ENCODE measurements at regions not wholly inside any gene's neighbourhood (a gene's known extent, or its start where the extent isn't known, plus 50 kb on each side); places are given as distances from the start of the nearest gene placed in this dataset.

- H4K20me1 ChIP-seq (ENCODE audit: insufficient read depth, low read length): no peaks in the 10 kb centered on the region
- H3K4me3 ChIP-seq (ENCODE audit: low read length): no peak overlapping the region
- no peaks in the 10 kb centered on the region for H3K36me3 ChIP-seq (replicated peaks; ENCODE audit: low read depth, low read length)
- no peaks in the 10 kb centered on the region for H3K79me2 ChIP-seq (ENCODE audit: low read length)
- peaks cover 7% of the 10 kb centered on the region for H3K4me1 ChIP-seq (ENCODE audit: low read length)
- TF ChIP-seq EZH2phosphoT487 (IDR thresholded peaks at IDR 0.05; ENCODE audit: low read depth): no peak
- TF ChIP-seq, protein P1, sequence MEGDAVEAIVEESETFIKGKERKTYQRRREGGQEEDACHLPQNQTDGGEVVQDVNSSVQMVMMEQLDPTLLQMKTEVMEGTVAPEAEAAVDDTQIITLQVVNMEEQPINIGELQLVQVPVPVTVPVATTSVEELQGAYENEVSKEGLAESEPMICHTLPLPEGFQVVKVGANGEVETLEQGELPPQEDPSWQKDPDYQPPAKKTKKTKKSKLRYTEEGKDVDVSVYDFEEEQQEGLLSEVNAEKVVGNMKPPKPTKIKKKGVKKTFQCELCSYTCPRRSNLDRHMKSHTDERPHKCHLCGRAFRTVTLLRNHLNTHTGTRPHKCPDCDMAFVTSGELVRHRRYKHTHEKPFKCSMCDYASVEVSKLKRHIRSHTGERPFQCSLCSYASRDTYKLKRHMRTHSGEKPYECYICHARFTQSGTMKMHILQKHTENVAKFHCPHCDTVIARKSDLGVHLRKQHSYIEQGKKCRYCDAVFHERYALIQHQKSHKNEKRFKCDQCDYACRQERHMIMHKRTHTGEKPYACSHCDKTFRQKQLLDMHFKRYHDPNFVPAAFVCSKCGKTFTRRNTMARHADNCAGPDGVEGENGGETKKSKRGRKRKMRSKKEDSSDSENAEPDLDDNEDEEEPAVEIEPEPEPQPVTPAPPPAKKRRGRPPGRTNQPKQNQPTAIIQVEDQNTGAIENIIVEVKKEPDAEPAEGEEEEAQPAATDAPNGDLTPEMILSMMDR (IDR thresholded peaks at IDR 0.05; ENCODE audit: low read depth, low read length): peak; percentile 54
- peak overlapping the region; percentile 11; the same call in 1 of the 2 replicates for H3K4me2 ChIP-seq (ENCODE audit: low read length)
- no peak overlapping the region for H2AFZ ChIP-seq (ENCODE audit: low read depth, low read length)
- no peaks in the 10 kb centered on the region for H3K27me3 ChIP-seq (ENCODE audit: low read depth, low read length)
- H3K9me3 ChIP-seq (ENCODE audit: insufficient read depth, low read length): no peaks in the 10 kb centered on the region
- H3K27ac ChIP-seq (ENCODE audit: low read length): no peak overlapping the region
- no peak overlapping the region for H3K9ac ChIP-seq (ENCODE audit: low read length)
Measured at GRCh38 chr5:117590944-117591343, 1016.3 kb upstream of the SEMA6A start.

DNA sequence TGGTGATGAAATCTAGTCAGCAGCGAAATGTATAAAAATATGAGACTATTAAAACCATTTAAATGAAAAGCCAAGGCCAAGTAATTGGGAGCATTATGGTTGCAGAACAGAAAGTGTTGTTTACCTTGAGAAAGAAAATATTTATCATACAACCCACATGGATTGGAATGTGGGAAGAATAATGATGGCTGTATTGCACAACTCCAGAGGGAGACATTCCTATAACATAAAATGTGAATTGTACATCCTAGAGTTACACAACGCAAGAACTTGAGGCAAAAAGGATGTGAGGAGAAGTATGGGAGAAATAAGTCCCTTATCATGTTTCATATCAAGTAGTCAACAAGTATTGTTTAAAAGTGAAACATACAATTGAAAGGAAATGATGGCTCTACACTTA lies 1014.0 kb upstream of the SEMA6A start:
- Histone ChIP-seq H3K27me3 (ENCODE audit: low read depth, low read length) (no peaks in the 10 kb centered on the region), H3K36me3 (replicated peaks; ENCODE audit: low read depth, low read length) (no peaks in the 10 kb centered on the region), H3K4me1 (ENCODE audit: low read length) (peaks cover 7% of the 10 kb centered on the region), H3K79me2 (ENCODE audit: low read length) (no peaks in the 10 kb centered on the region), H2AFZ (ENCODE audit: low read depth, low read length) (no peak overlapping the region), H3K9me3 (ENCODE audit: insufficient read depth, low read length) (no peaks in the 10 kb centered on the region), H3K4me3 (ENCODE audit: low read length) (no peak overlapping the region), H4K20me1 (ENCODE audit: insufficient read depth, low read length) (no peaks in the 10 kb centered on the region), H3K27ac (ENCODE audit: low read length) (no peak overlapping the region), H3K4me2 (ENCODE audit: low read length) (no peak overlapping the region), H3K9ac (ENCODE audit: low read length) (no peak overlapping the region)
- TF ChIP-seq, protein P1 (IDR thresholded peaks at IDR 0.05; ENCODE audit: low read depth, low read length): no peak
- no peak for TF ChIP-seq EZH2phosphoT487 (IDR thresholded peaks at IDR 0.05; ENCODE audit: low read depth)

GRCh38 chr5:117587111-117587510 lies 1012.5 kb upstream of the SEMA6A start:
- Histone ChIP-seq H4K20me1 (ENCODE audit: insufficient read depth, low read length) (no peaks in the 10 kb centered on the region), H3K79me2 (ENCODE audit: low read length) (no peaks in the 10 kb centered on the region), H3K4me2 (ENCODE audit: low read length) (no peak overlapping the region), H3K36me3 (replicated peaks; ENCODE audit: low read depth, low read length) (no peaks in the 10 kb centered on the region), H3K4me1 (ENCODE audit: low read length) (peaks cover 7% of the 10 kb centered on the region), H3K9ac (ENCODE audit: low read length) (no peak overlapping the region), H3K27me3 (ENCODE audit: low read depth, low read length) (no peaks in the 10 kb centered on the region), H3K9me3 (ENCODE audit: insufficient read depth, low read length) (no peaks in the 10 kb centered on the region), H2AFZ (ENCODE audit: low read depth, low read length) (no peak overlapping the region), H3K4me3 (ENCODE audit: low read length) (no peak overlapping the region), H3K27ac (ENCODE audit: low read length) (no peak overlapping the region)
- TF ChIP-seq EZH2phosphoT487 (IDR thresholded peaks at IDR 0.05; ENCODE audit: low read depth): no peak
- TF ChIP-seq, protein P1 (IDR thresholded peaks at IDR 0.05; ENCODE audit: low read depth, low read length): no peak

DNA sequence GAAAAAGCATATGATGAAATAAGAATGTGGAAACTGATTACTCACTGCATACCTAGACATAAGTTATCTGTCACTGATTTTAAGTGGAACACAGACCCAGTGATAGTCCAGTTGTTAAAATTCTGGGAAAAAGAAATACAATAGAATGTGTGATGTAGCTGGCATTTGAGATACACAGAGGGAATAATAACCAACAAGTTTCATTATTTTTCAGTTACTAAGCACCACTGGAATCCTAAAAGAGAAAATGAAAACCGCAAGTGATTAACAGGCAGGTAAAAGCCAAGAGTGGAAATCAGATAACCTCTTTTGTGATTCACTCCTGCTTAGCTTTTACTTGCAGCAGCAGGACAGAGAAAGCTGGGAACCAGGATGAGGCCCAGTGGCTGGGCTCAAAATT lies 994.0 kb upstream of the SEMA6A start:
- Histone ChIP-seq H3K4me2 (ENCODE audit: low read length) (no peak overlapping the region), H4K20me1 (ENCODE audit: insufficient read depth, low read length) (no peaks in the 10 kb centered on the region), H2AFZ (ENCODE audit: low read depth, low read length) (no peak overlapping the region)

More for the DNA sequence above, 994.0 kb upstream of the SEMA6A start:
- no peaks in the 10 kb centered on the region for H3K79me2 ChIP-seq (ENCODE audit: low read length)
- H3K27me3 ChIP-seq (ENCODE audit: low read depth, low read length): no peaks in the 10 kb centered on the region
- TF ChIP-seq, protein P1 (IDR thresholded peaks at IDR 0.05; ENCODE audit: low read depth, low read length): no peak
- TF ChIP-seq EZH2phosphoT487 (IDR thresholded peaks at IDR 0.05; ENCODE audit: low read depth): no peak
- H3K4me1 ChIP-seq (ENCODE audit: low read length): no peaks in the 10 kb centered on the region
- no peak overlapping the region for H3K27ac ChIP-seq (ENCODE audit: low read length)
- H3K4me3 ChIP-seq (ENCODE audit: low read length): no peak overlapping the region
- H3K36me3 ChIP-seq (replicated peaks; ENCODE audit: low read depth, low read length): no peaks in the 10 kb centered on the region
- H3K9ac ChIP-seq (ENCODE audit: low read length): no peak overlapping the region
- no peaks in the 10 kb centered on the region for H3K9me3 ChIP-seq (ENCODE audit: insufficient read depth, low read length)

All from OCI-LY3 (cell line).